Muscle of leg (tissue), 3 donors: ENCODE measurements at regions not wholly inside any gene's neighbourhood (a gene's known extent, or its start where the extent isn't known, plus 50 kb on each side); places are given as distances from the start of the nearest gene placed in this dataset.
"Not testable (repeated sequence)": the region's sequence is repeated elsewhere in the genome, so short reads cannot be mapped to it uniquely, and the experiment has no call there.

Experiments used
- DNase-seq: peaks from one replicate; pipeline ENCODE4 v3.0.0; 2013
- H3K27ac ChIP-seq: one replicate; pipeline ENCODE4 v1.5.1; 2013; ENCODE audit warnings: mild to moderate bottlenecking, low read length, control low read depth
- H3K27me3 ChIP-seq: one replicate; pipeline ENCODE4 v1.6.1; 2013; ENCODE audit warnings: low read length; ENCODE audit not compliant: control insufficient read depth, insufficient read depth
- H3K36me3 ChIP-seq: one replicate; pipeline ENCODE4 v1.6.1; 2013; ENCODE audit warnings: low read length; ENCODE audit not compliant: control insufficient read depth, insufficient read depth
- H3K4me1 ChIP-seq: one replicate; pipeline ENCODE4 v1.6.1; 2013; ENCODE audit warnings: low read length; ENCODE audit not compliant: control insufficient read depth, insufficient read depth
- H3K4me3 ChIP-seq: one replicate; pipeline ENCODE4 v1.5.1; 2013; ENCODE audit warnings: low read length, control low read depth
- H3K9me3 ChIP-seq: replicated peaks from 2 replicates; pipeline ENCODE4 v1.6.1; 2013; ENCODE audit warnings: low read depth, low read length; ENCODE audit not compliant: control insufficient read depth
- WGBS: methylation state at CpG from one replicate; pipeline ENCODE4 v1.1.5; 2013; ENCODE audit warnings: missing lambda C conversion rate; ENCODE audit not compliant: insufficient coverage; 5-methylcytosine and 5-hydroxymethylcytosine counted together

DNA sequence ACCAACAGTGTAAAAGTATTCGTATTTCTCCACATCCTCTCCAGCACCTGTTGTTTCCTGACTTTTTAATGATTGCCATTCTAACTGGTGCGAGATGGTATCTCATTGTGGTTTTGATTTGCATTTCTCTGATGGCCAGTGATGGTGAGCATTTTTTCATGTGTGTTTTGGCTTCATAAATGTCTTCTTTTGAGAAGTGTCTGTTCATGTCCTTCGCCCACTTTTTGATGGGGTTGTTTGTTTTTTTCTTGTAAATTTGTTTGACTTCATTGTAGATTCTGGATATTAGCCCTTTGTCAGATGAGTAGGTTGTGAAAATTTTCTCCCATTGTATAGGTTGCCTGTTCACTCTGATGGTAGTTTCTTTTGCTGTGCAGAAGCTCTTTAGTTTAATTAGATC is 86.9 kb downstream of the CCDC74A start:
- not testable (repeated sequence) for H3K27ac ChIP-seq, H3K36me3 ChIP-seq, H3K4me3 ChIP-seq, DNase-seq, H3K4me1 ChIP-seq, H3K27me3 ChIP-seq, H3K9me3 ChIP-seq
- WGBS = no CpG with 5 or more reads among the region's 3 CpGs

- H3K4me3 ChIP-seq, H3K9me3 ChIP-seq, H3K27me3 ChIP-seq, H3K4me1 ChIP-seq, DNase-seq, H3K36me3 ChIP-seq, H3K27ac ChIP-seq: not testable (repeated sequence)
- 67% methylated on average over 1 of the region's 3 CpGs for WGBS
Measured at GRCh38 chr2:131618320-131618719, 90.6 kb downstream of the CCDC74A start.

- not testable (repeated sequence) for H3K4me3 ChIP-seq, DNase-seq, H3K36me3 ChIP-seq, H3K9me3 ChIP-seq, H3K27me3 ChIP-seq, H3K27ac ChIP-seq, H3K4me1 ChIP-seq
- WGBS = no CpG with 5 or more reads among the region's 2 CpGs
Measured at GRCh38 chr2:131622874-131623273, 95.2 kb downstream of the CCDC74A start.

GRCh38 chr2:131626011-131626410 is 98.3 kb downstream of the CCDC74A start:
- H3K4me3 ChIP-seq, H3K4me1 ChIP-seq, H3K27me3 ChIP-seq, H3K9me3 ChIP-seq, DNase-seq, H3K27ac ChIP-seq, H3K36me3 ChIP-seq: not testable (repeated sequence)
- 100% methylated on average over 5 of the region's 10 CpGs for WGBS

DNA sequence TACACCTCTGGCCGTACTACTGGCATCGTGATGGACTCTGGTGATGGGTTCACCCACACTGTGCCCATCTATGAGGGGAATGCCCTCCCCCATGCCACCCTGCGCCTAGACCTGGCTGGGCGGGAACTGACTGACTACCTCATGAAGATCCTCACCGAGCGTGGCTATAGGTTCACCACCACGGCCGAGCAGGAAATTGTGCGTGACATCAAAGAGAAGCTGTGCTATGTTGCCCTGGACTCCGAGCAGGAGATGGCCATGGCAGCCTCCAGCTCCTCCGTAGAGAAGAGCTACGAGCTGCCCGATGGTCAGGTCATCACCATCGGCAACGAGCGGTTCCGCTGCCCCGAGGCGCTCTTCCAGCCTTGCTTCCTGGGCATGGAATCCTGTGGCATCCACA is 98.9 kb downstream of the CCDC74A start:
- DNase-seq, H3K9me3 ChIP-seq, H3K36me3 ChIP-seq, H3K4me3 ChIP-seq, H3K27me3 ChIP-seq, H3K4me1 ChIP-seq, H3K27ac ChIP-seq: not testable (repeated sequence)
- 85% methylated on average over 16 of the region's 19 CpGs for WGBS

GRCh38 chr2:131627777-131628176 is 100.1 kb downstream of the CCDC74A start:
- WGBS = no CpG with 5 or more reads among the region's 2 CpGs
- not testable (repeated sequence) for H3K36me3 ChIP-seq, H3K27me3 ChIP-seq, H3K9me3 ChIP-seq, H3K27ac ChIP-seq, H3K4me1 ChIP-seq, H3K4me3 ChIP-seq, DNase-seq

DNA sequence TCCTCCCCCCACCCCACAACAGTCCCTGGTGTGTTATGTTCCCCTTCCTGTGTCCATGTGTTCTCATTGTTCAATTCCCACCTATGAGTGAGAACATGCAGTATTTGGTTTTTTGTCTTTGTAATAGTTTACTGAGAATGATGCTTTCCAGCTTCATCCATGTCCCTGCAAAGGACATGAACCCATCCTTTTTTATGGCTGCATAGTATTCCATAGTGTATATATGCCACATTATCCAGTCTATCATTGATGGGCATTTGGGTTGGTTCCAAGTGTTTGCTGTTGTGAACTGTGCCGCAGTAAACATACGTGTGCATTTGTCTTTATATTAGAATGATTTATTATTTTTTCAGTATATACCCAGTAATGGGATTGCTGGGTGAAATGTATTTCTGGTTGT is 104.0 kb downstream of the CCDC74A start:
- DNase-seq, H3K4me1 ChIP-seq, H3K27me3 ChIP-seq, H3K9me3 ChIP-seq, H3K27ac ChIP-seq, H3K36me3 ChIP-seq, H3K4me3 ChIP-seq: not testable (repeated sequence)
- no CpG with 5 or more reads among the region's 2 CpGs for WGBS

DNA sequence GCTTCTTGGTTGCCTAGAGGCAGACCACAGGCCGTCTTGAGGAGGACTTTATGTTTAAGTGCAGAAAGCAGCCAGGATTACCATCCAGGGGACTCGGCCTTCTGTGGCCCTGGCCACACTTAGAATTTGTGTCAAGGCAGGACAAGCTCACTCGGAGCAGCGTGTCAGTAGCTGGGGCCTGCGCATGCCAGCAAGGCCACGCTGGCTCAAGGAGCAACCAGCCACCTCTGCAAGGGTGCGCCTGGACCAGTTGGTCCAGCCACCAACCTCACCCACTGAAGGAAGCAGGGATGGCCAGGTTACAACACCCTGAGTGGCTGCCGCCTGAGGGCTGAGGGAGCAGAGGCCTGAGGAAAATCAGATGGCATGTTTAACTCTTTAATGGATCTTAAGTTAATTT is 105.7 kb downstream of the CCDC74A start:
- not testable (repeated sequence) for DNase-seq, H3K27ac ChIP-seq, H3K27me3 ChIP-seq, H3K4me1 ChIP-seq, H3K9me3 ChIP-seq, H3K4me3 ChIP-seq, H3K36me3 ChIP-seq
- WGBS = 71% methylated on average over 6 of the region's 8 CpGs

DNA sequence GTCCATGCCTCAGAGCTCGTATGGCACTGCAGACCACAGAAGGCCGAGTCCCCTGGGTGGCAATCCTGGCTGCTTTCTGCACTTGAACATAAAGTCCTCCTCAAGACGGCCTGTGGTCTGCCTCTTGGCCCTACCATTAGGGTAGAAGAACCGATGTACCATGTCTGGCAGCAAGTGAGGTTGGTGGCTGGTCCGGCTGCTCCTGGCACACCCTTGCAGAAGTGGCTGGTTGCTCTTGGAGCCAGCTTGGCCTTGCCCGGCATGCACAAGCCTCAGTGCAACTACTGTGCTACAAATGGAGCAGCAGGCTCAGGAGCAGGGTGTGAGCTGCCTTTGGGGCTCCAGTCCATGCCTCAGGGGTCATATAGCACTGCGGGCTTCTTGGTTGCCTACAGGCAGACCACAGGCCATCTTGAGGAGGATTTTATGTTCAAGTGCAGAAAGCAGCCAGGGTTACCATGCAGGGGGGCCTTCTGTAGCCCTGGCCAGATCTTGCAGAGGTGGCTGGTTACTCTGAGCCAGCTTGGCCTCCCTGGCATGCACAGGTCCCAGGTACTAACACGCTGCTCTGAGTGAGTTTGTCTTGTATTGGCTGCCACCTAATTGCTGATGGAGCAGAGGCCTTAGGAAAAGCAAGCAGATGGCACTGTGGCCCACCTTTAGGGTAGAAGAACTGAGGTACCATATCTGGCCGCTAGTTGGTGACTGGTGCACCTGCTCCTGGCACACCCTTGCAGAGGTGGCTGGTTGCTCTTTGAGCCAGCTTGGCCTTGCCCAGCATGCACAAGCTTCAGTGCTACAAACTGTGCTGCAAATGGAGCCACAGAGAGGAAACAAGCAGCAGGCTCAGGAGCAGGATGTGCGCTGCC is 106.4 kb downstream of the CCDC74A start:
- H3K4me3 ChIP-seq, H3K4me1 ChIP-seq, H3K9me3 ChIP-seq, DNase-seq, H3K27me3 ChIP-seq, H3K36me3 ChIP-seq, H3K27ac ChIP-seq: not testable (repeated sequence)
- 74% methylated on average over 8 of the region's 10 CpGs for WGBS

- Histone ChIP-seq H3K36me3 (no peaks in the 10 kb centered on the region), H3K4me3 (no peak overlapping the region)
Measured at GRCh38 chr2:131635611-131636010, 107.9 kb downstream of the CCDC74A start.

More at GRCh38 chr2:131635611-131636010, 107.9 kb downstream of the CCDC74A start:
- H3K4me1 ChIP-seq = no peaks in the 10 kb centered on the region
- 87% methylated on average over 7 of the region's 9 CpGs for WGBS
- no peak overlapping the region for H3K27ac ChIP-seq
- DNase-seq = no peak
- H3K27me3 ChIP-seq = no peaks in the 10 kb centered on the region
- H3K9me3 ChIP-seq = no peaks in the 10 kb centered on the region
